ENCODE measurements at regions not wholly inside any gene's neighbourhood (a gene's known extent, or its start where the extent isn't known, plus 50 kb on each side); places are given as distances from the start of the nearest gene placed in this dataset.

GRCh38 chr1:119310301-119310700, 58.3 kb upstream of the HAO2 start:
- Histone ChIP-seq H3K4me1 (ENCODE audit: insufficient read depth, low read length) (no peaks in the 10 kb centered on the region), H3K9me3 (ENCODE audit: low read depth, low read length) (no peaks in the 10 kb centered on the region), H2AFZ (ENCODE audit: low read length) (no peak overlapping the region), H3K4me2 (ENCODE audit: insufficient read depth, low read length) (no peak overlapping the region), H3K36me3 (ENCODE audit: insufficient read depth, low read length) (no peaks in the 10 kb centered on the region), H3K27ac (ENCODE audit: low read depth, low read length) (no peak overlapping the region), H3K4me3 (ENCODE audit: insufficient read depth, low read length) (no peak overlapping the region), H4K20me1 (ENCODE audit: insufficient read depth, low read length) (no peaks in the 10 kb centered on the region), H3K27me3 (ENCODE audit: insufficient read depth, low read length) (peaks cover 20% of the 10 kb centered on the region), H3K79me2 (ENCODE audit: insufficient read depth, low read length) (no peaks in the 10 kb centered on the region)
- no peak for DNase-seq (ENCODE audit: insufficient read length, low spot score, missing footprints)
- TF ChIP-seq CTCF (IDR thresholded peaks at IDR 0.05; ENCODE audit: extremely low read depth, low read depth, low read length), result no peak

GRCh38 chr1:119312500-119312899, 56.1 kb upstream of the HAO2 start:
- TF ChIP-seq CTCF (IDR thresholded peaks at IDR 0.05; ENCODE audit: extremely low read depth, low read depth, low read length), result no peak

GRCh38 chr1:119314001-119314796, 54.4 kb upstream of the HAO2 start:
- TF ChIP-seq CTCF (IDR thresholded peaks at IDR 0.05; ENCODE audit: extremely low read depth, low read depth, low read length), result no peak
- H3K27me3 ChIP-seq (ENCODE audit: insufficient read depth, low read length), result peaks cover 10% of the 10 kb centered on the region

More at GRCh38 chr1:119312500-119312899, 56.1 kb upstream of the HAO2 start:
- H3K4me2 ChIP-seq (ENCODE audit: insufficient read depth, low read length), result no peak overlapping the region
- no peak overlapping the region for H2AFZ ChIP-seq (ENCODE audit: low read length)
- H3K27ac ChIP-seq (ENCODE audit: low read depth, low read length), result no peak overlapping the region
- DNase-seq (ENCODE audit: insufficient read length, low spot score, missing footprints), result no peak
- no peak overlapping the region for H3K4me3 ChIP-seq (ENCODE audit: insufficient read depth, low read length)
- peaks cover 15% of the 10 kb centered on the region for H3K27me3 ChIP-seq (ENCODE audit: insufficient read depth, low read length)
- H3K9me3 ChIP-seq (ENCODE audit: low read depth, low read length), result no peaks in the 10 kb centered on the region
- no peaks in the 10 kb centered on the region for H3K4me1 ChIP-seq (ENCODE audit: insufficient read depth, low read length)
- no peaks in the 10 kb centered on the region for H3K36me3 ChIP-seq (ENCODE audit: insufficient read depth, low read length)
- H4K20me1 ChIP-seq (ENCODE audit: insufficient read depth, low read length), result no peaks in the 10 kb centered on the region
- no peaks in the 10 kb centered on the region for H3K79me2 ChIP-seq (ENCODE audit: insufficient read depth, low read length)

GRCh38 chr1:119316870-119317416, 51.6 kb upstream of the HAO2 start:
- peak overlapping the region; percentile 27 for H3K4me2 ChIP-seq (ENCODE audit: insufficient read depth, low read length)
- no peak overlapping the region for H3K4me3 ChIP-seq (ENCODE audit: insufficient read depth, low read length)
- no peak overlapping the region for H3K27ac ChIP-seq (ENCODE audit: low read depth, low read length)
- H4K20me1 ChIP-seq (ENCODE audit: insufficient read depth, low read length), result no peaks in the 10 kb centered on the region
- no peaks in the 10 kb centered on the region for H3K4me1 ChIP-seq (ENCODE audit: insufficient read depth, low read length)
- no peaks in the 10 kb centered on the region for H3K36me3 ChIP-seq (ENCODE audit: insufficient read depth, low read length)
- peak; percentile 35 for TF ChIP-seq CTCF (IDR thresholded peaks at IDR 0.05; ENCODE audit: extremely low read depth, low read depth, low read length)
- no peak overlapping the region for H2AFZ ChIP-seq (ENCODE audit: low read length)
- no peak for DNase-seq (ENCODE audit: insufficient read length, low spot score, missing footprints)
- H3K27me3 ChIP-seq (ENCODE audit: insufficient read depth, low read length), result no peaks in the 10 kb centered on the region
- no peaks in the 10 kb centered on the region for H3K9me3 ChIP-seq (ENCODE audit: low read depth, low read length)
- H3K79me2 ChIP-seq (ENCODE audit: insufficient read depth, low read length), result no peaks in the 10 kb centered on the region

More at GRCh38 chr1:119314001-119314796, 54.4 kb upstream of the HAO2 start:
- no peaks in the 10 kb centered on the region for H3K4me1 ChIP-seq (ENCODE audit: insufficient read depth, low read length)
- no peak overlapping the region for H3K4me3 ChIP-seq (ENCODE audit: insufficient read depth, low read length)
- DNase-seq (ENCODE audit: insufficient read length, low spot score, missing footprints), result no peak
- H4K20me1 ChIP-seq (ENCODE audit: insufficient read depth, low read length), result no peaks in the 10 kb centered on the region
- no peaks in the 10 kb centered on the region for H3K79me2 ChIP-seq (ENCODE audit: insufficient read depth, low read length)
- H3K4me2 ChIP-seq (ENCODE audit: insufficient read depth, low read length), result no peak overlapping the region
- no peaks in the 10 kb centered on the region for H3K36me3 ChIP-seq (ENCODE audit: insufficient read depth, low read length)
- H3K27ac ChIP-seq (ENCODE audit: low read depth, low read length), result no peak overlapping the region
- no peaks in the 10 kb centered on the region for H3K9me3 ChIP-seq (ENCODE audit: low read depth, low read length)
- H2AFZ ChIP-seq (ENCODE audit: low read length), result no peak overlapping the region
